ENCODE measurements at regions not wholly inside any gene's neighbourhood (a gene's known extent, or its start where the extent isn't known, plus 50 kb on each side); places are given as distances from the start of the nearest gene placed in this dataset.

DNA sequence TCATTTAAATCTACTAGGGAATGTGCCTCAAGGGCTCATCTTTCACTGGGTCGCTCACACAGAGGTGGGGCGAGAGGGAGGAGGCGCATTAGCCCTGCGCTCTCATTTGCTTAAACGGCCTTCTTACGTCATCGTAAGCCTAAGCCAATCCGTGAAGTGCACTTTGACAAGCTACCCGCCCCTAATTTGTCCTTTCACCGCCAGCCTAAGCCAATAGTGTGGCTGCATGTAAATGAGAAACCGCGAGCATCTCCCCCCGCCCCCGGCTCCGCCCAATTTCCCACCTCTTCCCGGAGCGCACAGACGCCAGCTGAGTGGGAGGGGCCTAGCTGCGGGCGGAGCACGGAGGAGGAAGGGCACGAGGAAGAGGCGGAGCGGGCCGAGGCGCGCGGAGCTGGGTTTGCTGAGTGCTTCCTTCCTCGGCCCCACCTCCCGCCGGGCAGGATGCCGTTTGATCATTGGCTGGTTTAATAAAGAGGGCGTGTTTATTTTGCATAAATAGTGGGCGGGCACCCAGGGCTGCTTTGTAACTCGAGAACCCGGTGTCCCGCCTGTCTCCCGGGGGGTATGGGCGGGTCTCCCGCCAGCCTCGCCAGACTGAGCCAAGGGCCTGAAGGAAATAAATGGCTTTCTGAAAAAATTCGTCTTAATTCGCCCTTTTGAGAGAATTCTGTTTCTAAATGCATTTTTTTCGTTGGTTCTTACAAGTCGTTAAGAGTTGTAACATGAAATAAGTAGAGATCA is 289.6 kb upstream of the NFE2L3 start:
- H3K27ac ChIP-seq: peak overlapping the region; percentile 89
- TF ChIP-seq, protein P1, sequence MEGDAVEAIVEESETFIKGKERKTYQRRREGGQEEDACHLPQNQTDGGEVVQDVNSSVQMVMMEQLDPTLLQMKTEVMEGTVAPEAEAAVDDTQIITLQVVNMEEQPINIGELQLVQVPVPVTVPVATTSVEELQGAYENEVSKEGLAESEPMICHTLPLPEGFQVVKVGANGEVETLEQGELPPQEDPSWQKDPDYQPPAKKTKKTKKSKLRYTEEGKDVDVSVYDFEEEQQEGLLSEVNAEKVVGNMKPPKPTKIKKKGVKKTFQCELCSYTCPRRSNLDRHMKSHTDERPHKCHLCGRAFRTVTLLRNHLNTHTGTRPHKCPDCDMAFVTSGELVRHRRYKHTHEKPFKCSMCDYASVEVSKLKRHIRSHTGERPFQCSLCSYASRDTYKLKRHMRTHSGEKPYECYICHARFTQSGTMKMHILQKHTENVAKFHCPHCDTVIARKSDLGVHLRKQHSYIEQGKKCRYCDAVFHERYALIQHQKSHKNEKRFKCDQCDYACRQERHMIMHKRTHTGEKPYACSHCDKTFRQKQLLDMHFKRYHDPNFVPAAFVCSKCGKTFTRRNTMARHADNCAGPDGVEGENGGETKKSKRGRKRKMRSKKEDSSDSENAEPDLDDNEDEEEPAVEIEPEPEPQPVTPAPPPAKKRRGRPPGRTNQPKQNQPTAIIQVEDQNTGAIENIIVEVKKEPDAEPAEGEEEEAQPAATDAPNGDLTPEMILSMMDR (IDR thresholded peaks at IDR 0.05; ENCODE audit: low read depth, low read length): no peak
- H3K4me3 ChIP-seq (ENCODE audit: low read depth, low read length): peak overlapping the region; percentile 61
- no peaks in the 10 kb centered on the region for H3K27me3 ChIP-seq (ENCODE audit: insufficient read depth, low read depth, severe bottlenecking)
- DNase-seq: peak; percentile 100
- no peaks in the 10 kb centered on the region for H3K9me3 ChIP-seq (ENCODE audit: severe bottlenecking)
- no peaks in the 10 kb centered on the region for H3K36me3 ChIP-seq

GRCh38 chr7:25863005-25863728 is 288.8 kb upstream of the NFE2L3 start:
- DNase-seq: no peak
- H3K4me3 ChIP-seq (ENCODE audit: low read depth, low read length): peak overlapping the region; percentile 47
- no peaks in the 10 kb centered on the region for H3K27me3 ChIP-seq (ENCODE audit: insufficient read depth, low read depth, severe bottlenecking)
- no peaks in the 10 kb centered on the region for H3K9me3 ChIP-seq (ENCODE audit: severe bottlenecking)
- H3K36me3 ChIP-seq: no peaks in the 10 kb centered on the region
- TF ChIP-seq, protein P1 (IDR thresholded peaks at IDR 0.05; ENCODE audit: low read depth, low read length): no peak
- peak overlapping the region; percentile 89 for H3K27ac ChIP-seq

DNA sequence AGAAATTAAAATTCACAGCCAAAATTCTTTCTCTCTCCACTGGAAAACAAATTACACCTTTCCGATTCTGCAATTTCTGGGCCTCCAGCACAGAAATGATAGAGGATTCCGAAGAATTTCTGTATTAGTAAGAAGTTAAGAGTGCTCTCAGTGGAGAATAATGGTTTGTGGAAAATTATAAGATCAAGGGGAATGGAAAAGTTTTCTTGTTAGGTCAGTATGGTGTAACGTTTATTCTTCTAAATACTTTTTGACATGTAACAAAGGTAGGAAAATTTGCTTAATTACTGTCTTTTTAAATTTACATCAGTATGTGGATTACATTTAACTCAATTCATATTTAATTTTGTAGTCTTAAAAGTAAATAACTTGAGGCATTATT is 288.3 kb upstream of the NFE2L3 start:
- no peaks in the 10 kb centered on the region for H3K36me3 ChIP-seq
- TF ChIP-seq, protein P1 (IDR thresholded peaks at IDR 0.05; ENCODE audit: low read depth, low read length): no peak
- no peaks in the 10 kb centered on the region for H3K9me3 ChIP-seq (ENCODE audit: severe bottlenecking)
- no peak for DNase-seq
- H3K27me3 ChIP-seq (ENCODE audit: insufficient read depth, low read depth, severe bottlenecking): no peaks in the 10 kb centered on the region
- H3K27ac ChIP-seq: peak overlapping the region; percentile 89
- peak overlapping the region; percentile 47 for H3K4me3 ChIP-seq (ENCODE audit: low read depth, low read length)

- H3K27ac ChIP-seq: peak overlapping the region; percentile 89; the same call in 1 of the 2 replicates
- no peak overlapping the region for H3K4me3 ChIP-seq (ENCODE audit: low read depth, low read length)
- H3K27me3 ChIP-seq (ENCODE audit: insufficient read depth, low read depth, severe bottlenecking): no peaks in the 10 kb centered on the region
- TF ChIP-seq, protein P1 (IDR thresholded peaks at IDR 0.05; ENCODE audit: low read depth, low read length): no peak
- no peaks in the 10 kb centered on the region for H3K9me3 ChIP-seq (ENCODE audit: severe bottlenecking)
- no peaks in the 10 kb centered on the region for H3K36me3 ChIP-seq
- DNase-seq: no peak
Measured at GRCh38 chr7:25864511-25864910, 287.5 kb upstream of the NFE2L3 start.

GRCh38 chr7:25864943-25865751 is 286.9 kb upstream of the NFE2L3 start:
- Histone ChIP-seq H3K27ac (peak overlapping the region; percentile 33), H3K4me3 (ENCODE audit: low read depth, low read length) (no peak overlapping the region), H3K9me3 (ENCODE audit: severe bottlenecking) (no peaks in the 10 kb centered on the region), H3K36me3 (no peaks in the 10 kb centered on the region), H3K27me3 (ENCODE audit: insufficient read depth, low read depth, severe bottlenecking) (no peaks in the 10 kb centered on the region)
- DNase-seq: no peak
- TF ChIP-seq, protein P1 (IDR thresholded peaks at IDR 0.05; ENCODE audit: low read depth, low read length): no peak

Data from WERI-Rb-1 (cell line).